K562 (cell line): ENCODE measurements at regions not wholly inside any gene's neighbourhood (a gene's known extent, or its start where the extent isn't known, plus 50 kb on each side); places are given as distances from the start of the nearest gene placed in this dataset.

Experiments used
- ETV1 ChIP-seq: fragments of 450-650 bp; conservative IDR thresholded peaks from 2 replicates; pipeline ENCODE4 v1.6.1; 2016; ENCODE audit warnings: missing genetic modification characterization, control low read depth, low read depth, missing compliant biosample characterization
- PHF20 ChIP-seq: fragments of 450-650 bp; IDR thresholded peaks from 2 replicates; pipeline ENCODE4 v1.6.1; 2018; ENCODE audit not compliant: partially characterized antibody
- ZNF134 ChIP-seq: fragments of 250-450 bp; sonication (Bioruptor Pico); conservative IDR thresholded peaks from 2 replicates; pipeline ENCODE4 v1.4.0; 2020

- TF ChIP-seq ETV1 (tag) (no peak), ZNF134 (CRISPR knock-in tag) (no peak), PHF20 (no peak)
Measured at GRCh38 chr5:134055015-134055414, 50.2 kb upstream of the VDAC1 start (continued).
